Chondrocyte (in vitro differentiated cells): ENCODE measurements at regions not wholly inside any gene's neighbourhood (a gene's known extent, or its start where the extent isn't known, plus 50 kb on each side); places are given as distances from the start of the nearest gene placed in this dataset.

Experiments used
- DNase-seq: peaks from one replicate; pipeline ENCODE4 v3.0.0; 2021; ENCODE audit warnings: mixed read lengths, low spot score
- H3K27ac Mint-ChIP-seq: one replicate; pipeline ENCODE4 v1.8.0; 2021; ENCODE audit warnings: mild to moderate bottlenecking, moderate library complexity, mixed read lengths; ENCODE audit not compliant: unreplicated experiment
- H3K27me3 Mint-ChIP-seq: 2 replicates; pipeline ENCODE4 v1.8.0; 2021; ENCODE audit warnings: low read depth, mixed read lengths
- H3K36me3 Mint-ChIP-seq: 2 replicates; pipeline ENCODE4 v1.8.0; 2021; ENCODE audit warnings: low read depth, mixed read lengths
- H3K4me1 Mint-ChIP-seq: 2 replicates; pipeline ENCODE4 v1.8.0; 2021; ENCODE audit warnings: low read depth, mild to moderate bottlenecking, mixed read lengths
- H3K4me3 Mint-ChIP-seq: one replicate; pipeline ENCODE4 v1.8.0; 2021; ENCODE audit warnings: mild to moderate bottlenecking, moderate library complexity, mixed read lengths; ENCODE audit not compliant: unreplicated experiment
- H3K9me3 Mint-ChIP-seq: 2 replicates; pipeline ENCODE4 v1.8.0; 2021; ENCODE audit warnings: low read depth, mixed read lengths
- CTCF ChIP-seq: fragments of 200-600 bp; sonication (generic); IDR thresholded peaks from 2 replicates; pipeline ENCODE4 v1.5.0; 2021; ENCODE audit warnings: antibody characterized with exemption, mild to moderate bottlenecking, moderate library complexity

DNA sequence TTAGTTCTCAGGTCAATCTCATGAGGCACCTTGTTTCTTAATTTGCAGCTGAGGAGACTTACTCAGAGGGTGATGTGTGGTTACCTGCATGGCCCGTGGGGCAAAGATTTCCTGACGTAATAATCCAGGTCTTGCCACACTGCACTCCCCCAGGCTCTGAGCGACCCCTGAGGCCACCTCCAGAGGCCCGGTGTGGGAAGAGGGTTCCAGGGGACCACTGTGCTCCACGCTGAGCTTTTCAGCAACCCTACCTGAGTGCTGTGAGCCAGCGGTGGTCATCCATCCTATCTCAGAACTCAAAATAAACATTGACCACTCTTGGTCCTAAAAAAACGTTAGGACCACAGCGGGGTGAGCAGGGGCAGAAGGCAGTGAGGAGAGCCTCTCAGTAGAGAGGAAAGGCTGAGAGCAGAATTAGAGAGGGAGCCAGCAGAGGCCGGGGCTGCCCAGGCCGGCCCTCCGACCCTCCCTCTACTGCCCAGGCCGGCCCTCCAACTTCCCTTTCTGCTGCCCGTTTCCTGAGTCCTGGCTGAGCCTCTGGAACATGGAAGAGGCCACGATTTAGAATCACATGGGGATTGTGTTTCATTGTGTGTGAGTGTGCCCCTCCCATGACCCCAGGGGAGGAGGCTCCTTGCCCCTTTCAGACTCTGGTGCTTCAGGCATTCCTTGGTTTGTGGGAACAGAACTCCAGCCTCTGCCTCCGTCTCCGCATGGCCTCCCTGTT lies 188.2 kb upstream of the DIO3 start:
- no peak overlapping the region for H3K4me3 Mint-ChIP-seq
- no peaks in the 10 kb centered on the region for H3K36me3 Mint-ChIP-seq
- no peak for TF ChIP-seq CTCF
- no peak overlapping the region for H3K27ac Mint-ChIP-seq
- no peaks in the 10 kb centered on the region for H3K9me3 Mint-ChIP-seq
- no peak for DNase-seq
- H3K4me1 Mint-ChIP-seq, result peaks cover 3% of the 10 kb centered on the region
- H3K27me3 Mint-ChIP-seq, result peaks cover 28% of the 10 kb centered on the region

- Mint-ChIP-seq H3K27ac (no peak overlapping the region), H3K27me3 (peaks cover 31% of the 10 kb centered on the region), H3K4me1 (peaks cover 3% of the 10 kb centered on the region), H3K4me3 (no peak overlapping the region), H3K9me3 (no peaks in the 10 kb centered on the region), H3K36me3 (no peaks in the 10 kb centered on the region)
- TF ChIP-seq CTCF, result no peak
- DNase-seq, result no peak
These were observed 187.5 kb upstream of the DIO3 start for GRCh38 chr14:101373690-101374295.

DNA sequence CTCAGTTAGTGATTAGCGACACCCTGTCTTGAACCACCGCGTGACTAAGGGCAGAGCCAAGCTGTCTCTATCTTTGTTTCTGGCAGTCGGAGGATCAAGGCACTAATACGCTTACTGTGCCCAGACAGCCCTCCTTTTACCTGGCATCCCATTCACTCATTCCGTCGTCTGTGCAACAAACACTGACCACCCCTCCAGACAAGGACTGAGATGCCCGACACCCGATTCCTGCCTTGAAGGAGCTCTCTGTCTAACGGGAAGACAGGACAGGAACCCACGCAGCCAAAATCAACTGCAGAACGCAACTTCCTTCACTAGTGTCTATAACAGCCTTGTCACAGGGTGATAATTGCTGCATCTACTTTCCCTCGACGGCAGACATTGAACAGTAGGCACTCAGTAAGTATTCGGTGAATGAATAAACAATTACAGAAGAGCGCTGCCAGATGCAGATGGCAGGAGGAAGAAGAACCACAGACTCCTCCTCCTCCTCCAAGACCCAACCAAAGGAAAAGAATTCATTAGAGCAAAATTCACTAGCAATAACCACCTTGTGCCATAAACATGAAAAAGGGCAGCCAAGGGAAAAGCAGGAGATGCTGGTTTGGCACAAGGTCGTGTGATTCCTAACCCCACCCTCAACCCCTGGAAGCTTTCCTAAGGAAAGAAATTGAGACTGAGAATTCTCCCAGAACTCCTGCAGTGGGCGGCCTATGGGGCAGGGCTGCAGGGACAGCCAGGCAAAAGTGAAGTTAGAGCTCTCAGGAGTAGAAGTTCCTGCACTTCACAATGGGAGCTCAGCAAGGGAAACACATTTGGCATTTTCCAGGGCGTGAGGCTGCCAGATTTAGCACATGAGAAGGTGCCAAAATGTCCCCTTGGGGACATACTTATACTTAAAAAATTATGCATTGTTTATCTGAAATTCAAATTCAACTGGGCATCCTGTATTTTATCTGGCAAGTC lies 186.6 kb upstream of the DIO3 start:
- Mint-ChIP-seq H3K27ac (no peak overlapping the region), H3K4me1 (peaks cover 3% of the 10 kb centered on the region), H3K9me3 (no peaks in the 10 kb centered on the region), H3K36me3 (no peaks in the 10 kb centered on the region), H3K4me3 (no peak overlapping the region), H3K27me3 (peaks cover 32% of the 10 kb centered on the region)
- no peak for DNase-seq
- no peak for TF ChIP-seq CTCF

- H3K36me3 Mint-ChIP-seq, result peaks cover 1% of the 10 kb centered on the region
- no peak for TF ChIP-seq CTCF
- no peak overlapping the region for H3K4me3 Mint-ChIP-seq
- peaks cover 3% of the 10 kb centered on the region for H3K4me1 Mint-ChIP-seq
- H3K9me3 Mint-ChIP-seq, result peaks cover 8% of the 10 kb centered on the region
- DNase-seq, result no peak
- peaks cover 36% of the 10 kb centered on the region for H3K27me3 Mint-ChIP-seq
- H3K27ac Mint-ChIP-seq, result no peak overlapping the region
These were observed 184.2 kb upstream of the DIO3 start for GRCh38 chr14:101377069-101377468.

DNA sequence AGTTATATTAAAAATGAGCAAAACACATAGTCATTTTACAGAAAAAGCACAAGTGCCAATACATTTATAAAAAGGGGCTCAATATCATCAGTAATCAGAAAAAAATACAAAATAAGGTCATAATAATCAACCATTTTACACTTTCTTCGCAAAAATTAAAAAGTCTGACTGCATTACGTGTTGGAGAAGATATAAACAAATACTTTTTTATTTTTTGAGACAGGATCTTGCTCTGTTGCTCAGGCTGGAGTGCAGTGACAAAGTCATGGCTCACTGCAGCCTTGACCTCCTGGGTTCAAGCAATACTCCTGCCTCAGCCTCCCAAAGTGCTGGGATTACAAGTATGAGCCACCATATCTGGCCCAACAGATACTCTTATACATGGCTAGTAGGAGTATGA lies 181.5 kb upstream of the DIO3 start:
- DNase-seq, result no peak
- no peaks in the 10 kb centered on the region for H3K4me1 Mint-ChIP-seq
- H3K9me3 Mint-ChIP-seq, result peaks cover 26% of the 10 kb centered on the region
- peaks cover 6% of the 10 kb centered on the region for H3K36me3 Mint-ChIP-seq
- no peak overlapping the region for H3K27ac Mint-ChIP-seq
- H3K27me3 Mint-ChIP-seq, result peaks cover 29% of the 10 kb centered on the region
- H3K4me3 Mint-ChIP-seq, result no peak overlapping the region
- TF ChIP-seq CTCF, result no peak
